ENCODE measurements at regions not wholly inside any gene's neighbourhood (a gene's known extent, or its start where the extent isn't known, plus 50 kb on each side); places are given as distances from the start of the nearest gene placed in this dataset.

GRCh38 chr9:71589612-71590011, 178.7 kb downstream of the CEMIP2 start:
- TF ChIP-seq CTCF (IDR thresholded peaks at IDR 0.05; ENCODE audit: low read depth, low read length) = no peak

GRCh38 chr9:71587576-71588362, 180.5 kb downstream of the CEMIP2 start:
- TF ChIP-seq CTCF (IDR thresholded peaks at IDR 0.05; ENCODE audit: low read depth, low read length) = no peak
- no peak for DNase-seq (ENCODE audit: extremely low read depth, low read depth)

More at GRCh38 chr9:71589612-71590011, 178.7 kb downstream of the CEMIP2 start:
- no peak for DNase-seq (ENCODE audit: extremely low read depth, low read depth)

- no peak for DNase-seq (ENCODE audit: extremely low read depth, low read depth)
- no peak for TF ChIP-seq CTCF (IDR thresholded peaks at IDR 0.05; ENCODE audit: low read depth, low read length)
These were observed 184.5 kb downstream of the CEMIP2 start for GRCh38 chr9:71583792-71584191.

- DNase-seq (ENCODE audit: extremely low read depth, low read depth) = no peak
- TF ChIP-seq CTCF (IDR thresholded peaks at IDR 0.05; ENCODE audit: low read depth, low read length) = no peak
These were observed 186.0 kb downstream of the CEMIP2 start for GRCh38 chr9:71582347-71582746.

GRCh38 chr9:71581101-71581500, 187.2 kb downstream of the CEMIP2 start:
- no peak for DNase-seq (ENCODE audit: extremely low read depth, low read depth)
- TF ChIP-seq CTCF (IDR thresholded peaks at IDR 0.05; ENCODE audit: low read depth, low read length) = no peak

GRCh38 chr9:71571186-71571585, 197.1 kb downstream of the CEMIP2 start:
- DNase-seq (ENCODE audit: extremely low read depth, low read depth) = no peak

More at GRCh38 chr9:71571186-71571585, 197.1 kb downstream of the CEMIP2 start:
- no peak for TF ChIP-seq CTCF (IDR thresholded peaks at IDR 0.05; ENCODE audit: low read depth, low read length)

Measured in AG09319 (cell line).